ENCODE measurements at regions not wholly inside any gene's neighbourhood (a gene's known extent, or its start where the extent isn't known, plus 50 kb on each side); places are given as distances from the start of the nearest gene placed in this dataset.

GRCh38 chr13:111431206-111431605, 110.8 kb downstream of the TEX29 start:
- Histone ChIP-seq H3K27me3 (ENCODE audit: insufficient read depth, low read length) (no peaks in the 10 kb centered on the region), H3K36me3 (ENCODE audit: insufficient read depth, low read length) (no peaks in the 10 kb centered on the region), H4K20me1 (ENCODE audit: insufficient read depth, low read length) (no peaks in the 10 kb centered on the region), H3K79me2 (ENCODE audit: insufficient read depth, low read length) (no peaks in the 10 kb centered on the region), H3K4me3 (ENCODE audit: insufficient read depth, low read length) (no peak overlapping the region), H2AFZ (ENCODE audit: low read length) (no peak overlapping the region), H3K9me3 (ENCODE audit: low read depth, low read length) (no peaks in the 10 kb centered on the region), H3K4me1 (ENCODE audit: insufficient read depth, low read length) (no peaks in the 10 kb centered on the region), H3K27ac (ENCODE audit: low read depth, low read length) (no peak overlapping the region), H3K4me2 (ENCODE audit: insufficient read depth, low read length) (no peak overlapping the region)
- DNase-seq (ENCODE audit: insufficient read length, low spot score, missing footprints), result no peak
- TF ChIP-seq CTCF (IDR thresholded peaks at IDR 0.05; ENCODE audit: extremely low read depth, low read depth, low read length), result no peak

GRCh38 chr13:111434578-111435159, 114.2 kb downstream of the TEX29 start:
- TF ChIP-seq CTCF (IDR thresholded peaks at IDR 0.05; ENCODE audit: extremely low read depth, low read depth, low read length), result no peak
- no peaks in the 10 kb centered on the region for H3K36me3 ChIP-seq (ENCODE audit: insufficient read depth, low read length)
- H3K27ac ChIP-seq (ENCODE audit: low read depth, low read length), result no peak overlapping the region
- H3K9me3 ChIP-seq (ENCODE audit: low read depth, low read length), result no peaks in the 10 kb centered on the region
- H3K4me3 ChIP-seq (ENCODE audit: insufficient read depth, low read length), result no peak overlapping the region
- no peaks in the 10 kb centered on the region for H4K20me1 ChIP-seq (ENCODE audit: insufficient read depth, low read length)
- H3K4me1 ChIP-seq (ENCODE audit: insufficient read depth, low read length), result no peaks in the 10 kb centered on the region
- H3K79me2 ChIP-seq (ENCODE audit: insufficient read depth, low read length), result no peaks in the 10 kb centered on the region
- H2AFZ ChIP-seq (ENCODE audit: low read length), result no peak overlapping the region
- no peak overlapping the region for H3K4me2 ChIP-seq (ENCODE audit: insufficient read depth, low read length)
- H3K27me3 ChIP-seq (ENCODE audit: insufficient read depth, low read length), result no peaks in the 10 kb centered on the region
- DNase-seq (ENCODE audit: insufficient read length, low spot score, missing footprints), result no peak

GRCh38 chr13:111436446-111436845, 116.0 kb downstream of the TEX29 start:
- DNase-seq (ENCODE audit: insufficient read length, low spot score, missing footprints), result no peak
- H3K36me3 ChIP-seq (ENCODE audit: insufficient read depth, low read length), result no peaks in the 10 kb centered on the region
- no peaks in the 10 kb centered on the region for H3K79me2 ChIP-seq (ENCODE audit: insufficient read depth, low read length)
- TF ChIP-seq CTCF (IDR thresholded peaks at IDR 0.05; ENCODE audit: extremely low read depth, low read depth, low read length), result no peak
- H3K4me2 ChIP-seq (ENCODE audit: insufficient read depth, low read length), result no peak overlapping the region
- no peak overlapping the region for H3K4me3 ChIP-seq (ENCODE audit: insufficient read depth, low read length)
- no peaks in the 10 kb centered on the region for H3K4me1 ChIP-seq (ENCODE audit: insufficient read depth, low read length)
- H3K9me3 ChIP-seq (ENCODE audit: low read depth, low read length), result no peaks in the 10 kb centered on the region
- no peak overlapping the region for H3K27ac ChIP-seq (ENCODE audit: low read depth, low read length)
- H4K20me1 ChIP-seq (ENCODE audit: insufficient read depth, low read length), result no peaks in the 10 kb centered on the region
- no peaks in the 10 kb centered on the region for H3K27me3 ChIP-seq (ENCODE audit: insufficient read depth, low read length)
- H2AFZ ChIP-seq (ENCODE audit: low read length), result no peak overlapping the region

GRCh38 chr13:111437417-111437816, 117.0 kb downstream of the TEX29 start:
- no peaks in the 10 kb centered on the region for H3K27me3 ChIP-seq (ENCODE audit: insufficient read depth, low read length)
- DNase-seq (ENCODE audit: insufficient read length, low spot score, missing footprints), result no peak
- no peak overlapping the region for H2AFZ ChIP-seq (ENCODE audit: low read length)
- H4K20me1 ChIP-seq (ENCODE audit: insufficient read depth, low read length), result no peaks in the 10 kb centered on the region
- no peak for TF ChIP-seq CTCF (IDR thresholded peaks at IDR 0.05; ENCODE audit: extremely low read depth, low read depth, low read length)
- H3K4me2 ChIP-seq (ENCODE audit: insufficient read depth, low read length), result no peak overlapping the region
- H3K9me3 ChIP-seq (ENCODE audit: low read depth, low read length), result no peaks in the 10 kb centered on the region
- no peak overlapping the region for H3K4me3 ChIP-seq (ENCODE audit: insufficient read depth, low read length)
- H3K36me3 ChIP-seq (ENCODE audit: insufficient read depth, low read length), result no peaks in the 10 kb centered on the region
- H3K79me2 ChIP-seq (ENCODE audit: insufficient read depth, low read length), result no peaks in the 10 kb centered on the region
- H3K4me1 ChIP-seq (ENCODE audit: insufficient read depth, low read length), result no peaks in the 10 kb centered on the region
- H3K27ac ChIP-seq (ENCODE audit: low read depth, low read length), result no peak overlapping the region
